ENCODE measurements at regions not wholly inside any gene's neighbourhood (a gene's known extent, or its start where the extent isn't known, plus 50 kb on each side); places are given as distances from the start of the nearest gene placed in this dataset.

DNA sequence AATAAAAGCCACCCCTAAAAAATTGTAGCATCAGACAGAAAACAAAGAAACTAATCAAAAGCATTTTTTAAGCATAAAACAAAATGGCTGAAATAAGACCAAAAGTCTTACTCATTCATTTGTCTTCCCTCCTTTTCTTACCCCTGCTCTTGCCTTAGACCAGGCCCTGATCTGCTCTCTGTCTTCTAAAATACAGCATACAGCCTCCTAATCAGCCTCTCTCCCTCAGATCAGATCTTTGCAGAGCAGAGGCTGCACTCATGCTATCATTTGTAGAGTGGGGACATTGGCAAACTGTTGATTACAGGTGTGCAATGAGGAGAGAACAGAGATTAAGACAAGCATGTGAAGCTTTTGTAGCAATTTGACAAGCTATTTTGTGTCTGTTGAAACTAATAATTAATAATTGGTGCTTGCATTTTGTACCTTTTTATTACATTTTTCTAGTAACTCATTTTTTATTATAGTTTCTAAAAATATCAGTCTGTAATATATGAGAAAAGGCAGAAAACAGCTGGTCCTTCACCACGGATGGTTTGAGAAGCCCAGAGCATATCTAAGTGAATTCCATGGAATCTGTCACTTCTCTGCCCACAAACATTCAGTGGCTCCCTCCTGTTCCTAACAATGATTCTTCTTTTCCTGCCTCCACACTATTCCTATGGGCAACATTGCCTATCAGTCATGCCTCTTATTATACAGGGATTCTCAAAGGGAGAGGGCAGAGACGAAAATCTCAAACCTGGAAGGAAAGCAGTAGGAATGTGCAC is 286.2 kb upstream of the STT3B start:
- no peak for DNase-seq

GRCh38 chr3:31247063-31247447 is 285.7 kb upstream of the STT3B start:
- DNase-seq = no peak

GRCh38 chr3:31247850-31248562 is 284.7 kb upstream of the STT3B start:
- no peak for DNase-seq

GRCh38 chr3:31248563-31248992 is 284.1 kb upstream of the STT3B start:
- DNase-seq = no peak

DNA sequence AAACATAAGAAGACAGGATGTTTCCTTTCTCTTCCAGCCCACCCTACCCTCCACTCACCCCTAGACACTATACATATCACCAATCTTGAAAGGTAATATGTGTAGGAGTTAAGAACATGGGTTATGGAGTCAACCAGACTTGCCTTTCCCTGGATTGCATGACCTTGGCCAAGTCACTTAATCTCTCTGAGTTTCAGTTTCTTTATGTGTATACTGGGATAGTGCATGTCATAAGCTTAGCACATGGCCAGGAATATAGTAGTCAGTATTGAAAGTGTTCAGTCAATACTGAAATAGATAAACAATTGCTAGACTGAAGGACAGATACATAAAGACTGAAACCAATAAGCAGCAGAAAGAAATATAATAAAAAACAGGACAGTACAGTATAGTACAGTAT is 283.2 kb upstream of the STT3B start:
- DNase-seq = no peak

GRCh38 chr3:31250116-31250777 is 282.5 kb upstream of the STT3B start:
- DNase-seq = no peak

DNA sequence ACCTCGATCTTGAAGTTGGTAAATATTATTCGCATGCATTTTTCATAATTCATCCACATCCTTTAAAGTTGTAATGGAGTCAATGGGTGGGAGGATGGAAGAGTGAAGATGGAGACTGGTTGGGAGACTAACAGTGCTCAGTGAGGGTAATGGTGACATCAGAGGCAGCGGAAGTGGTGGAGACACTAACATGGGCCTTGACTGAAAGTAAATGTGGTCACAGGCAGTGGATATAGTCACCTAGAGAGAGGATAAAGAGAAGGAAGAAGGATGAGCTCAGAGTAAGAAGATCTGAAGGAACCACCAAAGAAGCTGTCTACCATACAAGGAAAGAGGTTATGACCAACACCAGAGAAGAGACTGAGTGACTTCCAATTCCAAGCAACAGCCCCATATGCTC is 281.6 kb upstream of the STT3B start:
- no peak for DNase-seq

GRCh38 chr3:31252216-31253185 is 280.2 kb upstream of the STT3B start:
- no peak for DNase-seq

GRCh38 chr3:31253782-31254181 is 278.9 kb upstream of the STT3B start:
- DNase-seq = no peak

- no peak for DNase-seq
Measured at GRCh38 chr3:31254483-31254882, 278.2 kb upstream of the STT3B start.

DNA sequence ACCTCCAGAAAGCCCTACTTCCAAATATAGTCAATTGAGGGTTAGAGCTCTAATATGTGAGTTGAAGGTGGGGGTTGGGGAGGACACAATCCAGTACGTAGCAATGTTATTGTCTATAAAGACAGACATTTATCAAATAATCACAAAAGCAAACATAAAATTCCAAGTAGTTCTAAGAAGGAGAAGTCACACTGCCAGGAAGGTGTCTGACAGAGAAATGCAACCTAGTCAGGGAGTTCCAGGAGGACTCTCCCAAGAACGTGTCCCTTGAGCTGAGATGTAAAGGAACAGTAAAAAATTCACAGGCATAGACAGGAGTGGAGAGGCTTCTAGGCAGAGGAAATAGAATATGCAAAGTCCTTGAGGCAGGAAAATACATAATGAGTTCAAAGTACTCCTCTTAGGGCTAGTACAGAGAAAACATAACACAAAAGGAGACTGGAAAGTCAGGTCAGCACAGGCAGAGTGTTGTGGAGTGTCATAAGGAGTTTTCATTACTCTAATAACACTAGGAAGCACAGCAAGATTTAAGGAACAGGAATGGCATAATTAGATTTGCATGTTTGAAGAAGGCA is 277.6 kb upstream of the STT3B start:
- DNase-seq = no peak

GRCh38 chr3:31262201-31262600 is 270.5 kb upstream of the STT3B start:
- DNase-seq = no peak

DNA sequence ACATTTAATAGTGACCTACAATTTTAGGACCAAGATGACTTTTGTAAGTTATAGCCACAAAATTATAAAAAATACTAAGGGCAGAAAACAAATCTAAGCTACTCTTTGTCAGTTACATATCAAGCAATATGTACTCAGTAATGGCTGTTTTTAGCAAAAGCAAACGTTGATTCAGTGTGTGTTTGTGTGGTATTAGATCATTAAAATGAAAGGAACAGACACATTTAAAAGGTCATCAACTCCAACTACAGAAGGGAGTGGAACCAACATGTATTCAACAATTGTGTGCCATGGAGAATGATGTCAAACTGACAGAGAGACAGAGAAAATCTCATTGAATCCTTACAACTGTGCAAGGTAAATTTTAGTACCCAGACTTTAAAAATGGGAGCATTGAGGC is 268.8 kb upstream of the STT3B start:
- DNase-seq = no peak

GRCh38 chr3:31265646-31266428 is 266.9 kb upstream of the STT3B start:
- DNase-seq = no peak

DNA sequence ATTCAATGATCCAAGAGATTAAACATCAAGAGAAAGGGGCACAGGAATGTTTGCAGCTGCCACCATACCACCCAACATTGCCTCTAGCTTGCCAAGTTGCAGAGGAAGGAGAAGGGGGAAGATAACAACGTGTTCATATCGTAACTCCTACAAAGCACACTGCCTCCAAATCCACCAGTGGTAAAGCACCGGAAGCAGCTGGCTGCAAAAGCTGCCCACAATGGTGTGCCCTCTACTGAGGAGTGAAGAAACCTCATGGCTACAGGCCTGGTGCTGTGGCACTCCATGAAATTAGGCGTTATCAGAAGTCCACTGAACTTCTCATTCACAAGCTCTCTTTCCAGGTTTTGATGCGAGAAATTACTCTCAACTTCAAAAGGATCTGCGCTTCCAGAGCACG is 263.9 kb upstream of the STT3B start:
- no peak for DNase-seq

GRCh38 chr3:31270010-31270409 is 262.7 kb upstream of the STT3B start:
- DNase-seq = no peak

- DNase-seq = no peak
Measured at GRCh38 chr3:31274326-31275024, 258.2 kb upstream of the STT3B start.

- no peak for DNase-seq
Measured at GRCh38 chr3:31275038-31275572, 257.6 kb upstream of the STT3B start.

GRCh38 chr3:31275583-31275982 is 257.1 kb upstream of the STT3B start:
- DNase-seq = no peak
